SK-N-SH treated with all-trans-retinoic acid at 6 μM for 48 hours (cell line): ENCODE measurements at regions not wholly inside any gene's neighbourhood (a gene's known extent, or its start where the extent isn't known, plus 50 kb on each side); places are given as distances from the start of the nearest gene placed in this dataset.

Experiments used
- ATAC-seq: fragments of 200-7000 bp; cut with Tn5 transposase; 3 replicates; pipeline ENCODE4 v1.9.1; 2020; ENCODE audit warnings: mild to moderate bottlenecking, moderate library complexity
- ARNTL ChIP-seq: fragments of 450-650 bp; formaldehyde crosslinking; IDR thresholded peaks from 2 replicates; pipeline ENCODE4 v1.5.0; 2020; ENCODE audit warnings: low read depth, mild to moderate bottlenecking, moderate library complexity, borderline replicate concordance
- BACH2 ChIP-seq: fragments of 250-450 bp; sonication (Bioruptor Pico); IDR thresholded peaks from 2 replicates; pipeline ENCODE4 v1.9.0; 2021; ENCODE audit warnings: mild to moderate bottlenecking, borderline replicate concordance
- CREB5 ChIP-seq: fragments of 250-450 bp; sonication (Bioruptor Pico); IDR thresholded peaks from 2 replicates; pipeline ENCODE4 v1.5.1; 2020; ENCODE audit warnings: low read depth, mild to moderate bottlenecking, moderate library complexity
- CSDC2 ChIP-seq: fragments of 250-450 bp; sonication (Bioruptor Pico); IDR thresholded peaks from 2 replicates; pipeline ENCODE4 v1.5.0; 2020; ENCODE audit warnings: mild to moderate bottlenecking, moderate library complexity
- CSRNP3 ChIP-seq: fragments of 250-450 bp; sonication (Bioruptor Pico); IDR thresholded peaks from 2 replicates; pipeline ENCODE4 v1.5.1; 2021; ENCODE audit warnings: mild to moderate bottlenecking, moderate library complexity
- ISL1 ChIP-seq: fragments of 250-450 bp; sonication (Bioruptor Pico); IDR thresholded peaks from 2 replicates; pipeline ENCODE4 v2.1.2; 2022; ENCODE audit warnings: mild to moderate bottlenecking, moderate library complexity
- OSR1 ChIP-seq: fragments of 250-450 bp; sonication (Bioruptor Pico); IDR thresholded peaks from 2 replicates; pipeline ENCODE4 v1.8.0; 2022; ENCODE audit warnings: moderate library complexity, mild to moderate bottlenecking, inconsistent platforms
- PATZ1 ChIP-seq: fragments of 250-450 bp; sonication (Bioruptor Pico); IDR thresholded peaks from 2 replicates; pipeline ENCODE4 v1.8.0; 2020; ENCODE audit warnings: mild to moderate bottlenecking, moderate library complexity, borderline replicate concordance
- POU6F1 ChIP-seq: fragments of 250-450 bp; sonication (Bioruptor Pico); IDR thresholded peaks from 2 replicates; pipeline ENCODE4 v1.8.0; 2021; ENCODE audit warnings: low read depth, mild to moderate bottlenecking, moderate library complexity, borderline replicate concordance
- PPARA ChIP-seq: fragments of 250-450 bp; sonication (Bioruptor Pico); IDR thresholded peaks from 2 replicates; pipeline ENCODE4 v1.5.0; 2020; ENCODE audit warnings: mild to moderate bottlenecking, borderline replicate concordance
- RARB ChIP-seq: fragments of 250-450 bp; sonication (Bioruptor Pico); IDR thresholded peaks from 2 replicates; pipeline ENCODE4 v1.8.0; 2021; ENCODE audit warnings: mild to moderate bottlenecking, moderate library complexity
- TCF4 ChIP-seq: fragments of 250-450 bp; sonication (Bioruptor Pico); IDR thresholded peaks from 2 replicates; pipeline ENCODE4 v1.8.0; 2021; ENCODE audit warnings: mild to moderate bottlenecking, moderate library complexity, borderline replicate concordance
- TOX ChIP-seq: fragments of 250-450 bp; sonication (Bioruptor Pico); IDR thresholded peaks from 2 replicates; pipeline ENCODE4 v1.8.0; 2021; ENCODE audit warnings: mild to moderate bottlenecking, moderate library complexity, borderline replicate concordance
- TSHZ2 ChIP-seq: fragments of 250-450 bp; sonication (Bioruptor Pico); IDR thresholded peaks from 2 replicates; pipeline ENCODE4 v1.5.0; 2020; ENCODE audit warnings: mild to moderate bottlenecking, moderate library complexity
- ZFP3 ChIP-seq: fragments of 250-450 bp; sonication (Bioruptor Pico); IDR thresholded peaks from 2 replicates; pipeline ENCODE4 v1.5.0; 2020; ENCODE audit warnings: mild to moderate bottlenecking, moderate library complexity
- ZFP30 ChIP-seq: fragments of 450-650 bp; formaldehyde crosslinking; IDR thresholded peaks from 2 replicates; pipeline ENCODE4 v1.5.0; 2022; ENCODE audit warnings: mild to moderate bottlenecking, moderate library complexity
- ZNF565 ChIP-seq: fragments of 450-650 bp; formaldehyde crosslinking; conservative IDR thresholded peaks from 2 replicates; pipeline ENCODE4 v1.5.0; 2020; ENCODE audit warnings: low read depth, mild to moderate bottlenecking, moderate library complexity
- ZNF70 ChIP-seq: fragments of 450-650 bp; formaldehyde crosslinking; IDR thresholded peaks from 2 replicates; pipeline ENCODE4 v1.5.0; 2020; ENCODE audit warnings: mild to moderate bottlenecking, moderate library complexity
- ZNF8 ChIP-seq: fragments of 450-650 bp; formaldehyde crosslinking; IDR thresholded peaks from 2 replicates; pipeline ENCODE4 v1.5.0; 2020; ENCODE audit warnings: mild to moderate bottlenecking, moderate library complexity

GRCh38 chr10:130459011-130459410, 322.8 kb downstream of the GLRX3 start:
- ATAC-seq, result no peak

More at GRCh38 chr10:130459011-130459410, 322.8 kb downstream of the GLRX3 start:
- no peak for TF ChIP-seq ARNTL (CRISPR knock-in tag)
- no peak for TF ChIP-seq RARB (CRISPR knock-in tag)
- TF ChIP-seq TSHZ2, result no peak
- TF ChIP-seq ZNF8 (CRISPR knock-in tag), result no peak
- TF ChIP-seq PATZ1 (CRISPR knock-in tag), result no peak
- no peak for TF ChIP-seq CREB5
- no peak for TF ChIP-seq ZNF70
- TF ChIP-seq ISL1, result no peak
- no peak for TF ChIP-seq CSRNP3 (CRISPR knock-in tag)
- no peak for TF ChIP-seq TOX (CRISPR knock-in tag)
- no peak for TF ChIP-seq PPARA (CRISPR knock-in tag)
- no peak for TF ChIP-seq CSDC2 (CRISPR knock-in tag)
- no peak for TF ChIP-seq ZFP30 (CRISPR knock-in tag)
- no peak for TF ChIP-seq ZNF565 (CRISPR knock-in tag)
- no peak for TF ChIP-seq ZFP3 (CRISPR knock-in tag)
- no peak for TF ChIP-seq OSR1 (CRISPR knock-in tag)
- TF ChIP-seq POU6F1, result no peak
- TF ChIP-seq TCF4 (CRISPR knock-in tag), result no peak
- TF ChIP-seq BACH2 (CRISPR knock-in tag), result no peak
